ENCODE measurements at regions not wholly inside any gene's neighbourhood (a gene's known extent, or its start where the extent isn't known, plus 50 kb on each side); places are given as distances from the start of the nearest gene placed in this dataset.
A peak's percentile ranks its signal among the peaks of the same experiment; 100 is the strongest.
"Not testable (repeated sequence)": the region's sequence is repeated elsewhere in the genome, so short reads cannot be mapped to it uniquely, and the experiment has no call there.

DNA sequence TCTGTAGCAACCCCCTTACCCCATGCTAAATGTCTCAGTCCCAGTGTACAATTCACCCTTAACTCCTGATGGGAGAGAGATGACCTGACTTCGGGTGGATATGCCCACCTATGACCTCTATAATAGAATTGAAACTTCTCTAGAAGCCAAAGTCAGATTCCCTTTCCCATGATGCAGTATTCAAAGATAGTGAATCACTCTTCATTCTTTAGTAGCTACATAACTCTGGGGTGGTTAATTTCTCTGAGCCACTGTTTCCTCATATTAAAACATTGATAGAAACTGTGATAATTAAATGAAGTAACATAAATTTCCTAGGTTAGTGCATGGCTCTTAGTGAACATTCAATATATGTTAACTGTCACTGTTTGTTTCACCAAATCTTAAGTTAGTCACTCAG is 500.4 kb downstream of the COL12A1 start:
- H3K4me3 Mint-ChIP-seq (ENCODE audit: unreplicated experiment): no peak overlapping the region
- Histone ChIP-seq H3K4me1 (ENCODE audit: insufficient read depth, low read length) (no peaks in the 10 kb centered on the region), H4K20me1 (ENCODE audit: insufficient read depth, low read length) (no peaks in the 10 kb centered on the region), H3K9me3 (ENCODE audit: insufficient read depth, low read depth, low read length) (no peaks in the 10 kb centered on the region), H3K4me2 (ENCODE audit: low read length) (no peak overlapping the region), H3K36me3 (ENCODE audit: insufficient read depth, low read length) (no peaks in the 10 kb centered on the region), H3K27ac (ENCODE audit: low read depth, low read length) (no peak overlapping the region), H3K27me3 (ENCODE audit: insufficient read depth, low read length) (no peaks in the 10 kb centered on the region), H3K4me3 (ENCODE audit: insufficient read depth, low read depth, low read length) (no peak overlapping the region), H3K79me2 (ENCODE audit: insufficient read depth, low read length) (no peaks in the 10 kb centered on the region), H3K9ac (ENCODE audit: low read length) (no peak overlapping the region), H2AFZ (ENCODE audit: low read depth, low read length) (no peak overlapping the region)
- FAIRE-seq (no peak), DNase-seq (ENCODE audit: low read depth) (peak; percentile 8)
- no peaks in the 10 kb centered on the region for H3K9me3 Mint-ChIP-seq (ENCODE audit: unreplicated experiment)
- H3K4me1 Mint-ChIP-seq (ENCODE audit: low read depth, unreplicated experiment): peaks cover 7% of the 10 kb centered on the region
- H3K27ac Mint-ChIP-seq (ENCODE audit: unreplicated experiment): no peak overlapping the region
- H3K27me3 Mint-ChIP-seq (ENCODE audit: low read depth, unreplicated experiment): no peaks in the 10 kb centered on the region
- H3K36me3 Mint-ChIP-seq (ENCODE audit: low read depth, unreplicated experiment): no peaks in the 10 kb centered on the region
- TF ChIP-seq, protein P1, sequence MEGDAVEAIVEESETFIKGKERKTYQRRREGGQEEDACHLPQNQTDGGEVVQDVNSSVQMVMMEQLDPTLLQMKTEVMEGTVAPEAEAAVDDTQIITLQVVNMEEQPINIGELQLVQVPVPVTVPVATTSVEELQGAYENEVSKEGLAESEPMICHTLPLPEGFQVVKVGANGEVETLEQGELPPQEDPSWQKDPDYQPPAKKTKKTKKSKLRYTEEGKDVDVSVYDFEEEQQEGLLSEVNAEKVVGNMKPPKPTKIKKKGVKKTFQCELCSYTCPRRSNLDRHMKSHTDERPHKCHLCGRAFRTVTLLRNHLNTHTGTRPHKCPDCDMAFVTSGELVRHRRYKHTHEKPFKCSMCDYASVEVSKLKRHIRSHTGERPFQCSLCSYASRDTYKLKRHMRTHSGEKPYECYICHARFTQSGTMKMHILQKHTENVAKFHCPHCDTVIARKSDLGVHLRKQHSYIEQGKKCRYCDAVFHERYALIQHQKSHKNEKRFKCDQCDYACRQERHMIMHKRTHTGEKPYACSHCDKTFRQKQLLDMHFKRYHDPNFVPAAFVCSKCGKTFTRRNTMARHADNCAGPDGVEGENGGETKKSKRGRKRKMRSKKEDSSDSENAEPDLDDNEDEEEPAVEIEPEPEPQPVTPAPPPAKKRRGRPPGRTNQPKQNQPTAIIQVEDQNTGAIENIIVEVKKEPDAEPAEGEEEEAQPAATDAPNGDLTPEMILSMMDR (IDR thresholded peaks at IDR 0.05; ENCODE audit: insufficient read depth, low read depth, low read length): no peak
- TF ChIP-seq EZH2 (IDR thresholded peaks at IDR 0.05; ENCODE audit: insufficient read depth, low read length): no peak

DNA sequence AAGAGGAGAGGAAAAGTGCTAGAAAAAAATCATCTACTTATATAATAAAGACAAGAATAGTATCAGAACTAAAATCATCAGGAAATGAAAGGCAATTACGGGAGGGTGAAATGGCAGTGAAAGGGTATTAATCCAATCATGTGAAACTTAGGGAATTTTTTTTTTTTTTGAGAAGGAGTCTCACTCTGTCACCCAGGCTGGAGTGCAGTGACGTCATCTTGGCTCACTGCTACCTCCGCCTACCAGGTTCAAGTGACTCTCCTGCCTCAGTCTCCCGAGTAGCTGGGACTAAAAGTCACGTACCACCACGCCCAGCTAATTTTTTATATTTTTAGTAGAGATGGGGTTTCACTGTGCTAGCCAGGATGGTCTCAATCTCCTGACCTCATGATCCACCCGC is 501.3 kb downstream of the COL12A1 start:
- DNase-seq (ENCODE audit: low read depth): not testable (repeated sequence)

DNA sequence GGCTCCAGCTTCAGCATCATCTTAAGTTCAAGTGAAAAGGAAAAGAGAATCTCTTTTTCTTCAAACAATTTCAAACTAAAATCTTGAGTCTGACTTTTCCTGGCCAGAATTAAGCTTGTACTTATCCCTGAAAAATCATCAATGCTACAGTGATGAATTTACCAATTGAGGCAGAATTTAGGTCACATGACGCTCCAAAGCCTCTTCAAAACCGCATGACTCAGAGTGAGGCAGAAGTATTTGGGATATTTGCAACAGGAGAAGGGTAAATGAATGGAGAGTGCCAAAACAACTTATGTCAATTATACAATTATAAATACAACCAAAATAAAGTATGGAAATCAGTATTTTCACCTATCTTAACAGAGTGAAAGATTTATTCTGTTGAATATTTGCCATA is 515.5 kb downstream of the COL12A1 start:
- no peak overlapping the region for H2AFZ ChIP-seq (ENCODE audit: low read depth, low read length)
- H4K20me1 ChIP-seq (ENCODE audit: insufficient read depth, low read length): no peaks in the 10 kb centered on the region
- peak; percentile 53 for DNase-seq (ENCODE audit: low read depth)

More for the DNA sequence above, 501.3 kb downstream of the COL12A1 start:
- not testable (repeated sequence) for H3K4me3 ChIP-seq (ENCODE audit: insufficient read depth, low read depth, low read length); H3K4me1 ChIP-seq (ENCODE audit: insufficient read depth, low read length); H3K79me2 ChIP-seq (ENCODE audit: insufficient read depth, low read length); H3K4me1 Mint-ChIP-seq (ENCODE audit: low read depth, unreplicated experiment); H3K36me3 ChIP-seq (ENCODE audit: insufficient read depth, low read length); H3K4me2 ChIP-seq (ENCODE audit: low read length); H3K27ac Mint-ChIP-seq (ENCODE audit: unreplicated experiment); FAIRE-seq; H3K9me3 Mint-ChIP-seq (ENCODE audit: unreplicated experiment); H3K4me3 Mint-ChIP-seq (ENCODE audit: unreplicated experiment); H3K27ac ChIP-seq (ENCODE audit: low read depth, low read length); H3K27me3 ChIP-seq (ENCODE audit: insufficient read depth, low read length); H3K36me3 Mint-ChIP-seq (ENCODE audit: low read depth, unreplicated experiment); H2AFZ ChIP-seq (ENCODE audit: low read depth, low read length); H4K20me1 ChIP-seq (ENCODE audit: insufficient read depth, low read length); H3K27me3 Mint-ChIP-seq (ENCODE audit: low read depth, unreplicated experiment); H3K9ac ChIP-seq (ENCODE audit: low read length); H3K9me3 ChIP-seq (ENCODE audit: insufficient read depth, low read depth, low read length)

More for the DNA sequence above, 515.5 kb downstream of the COL12A1 start:
- FAIRE-seq: no peak
- no peaks in the 10 kb centered on the region for H3K79me2 ChIP-seq (ENCODE audit: insufficient read depth, low read length)
- H3K4me1 ChIP-seq (ENCODE audit: insufficient read depth, low read length): no peaks in the 10 kb centered on the region
- no peak overlapping the region for H3K4me2 ChIP-seq (ENCODE audit: low read length)
- no peaks in the 10 kb centered on the region for H3K36me3 ChIP-seq (ENCODE audit: insufficient read depth, low read length)
- no peak overlapping the region for H3K9ac ChIP-seq (ENCODE audit: low read length)
- H3K4me3 ChIP-seq (ENCODE audit: insufficient read depth, low read depth, low read length): no peak overlapping the region
- no peaks in the 10 kb centered on the region for H3K9me3 Mint-ChIP-seq (ENCODE audit: unreplicated experiment)
- H3K9me3 ChIP-seq (ENCODE audit: insufficient read depth, low read depth, low read length): no peaks in the 10 kb centered on the region
- H3K4me1 Mint-ChIP-seq (ENCODE audit: low read depth, unreplicated experiment): no peaks in the 10 kb centered on the region
- no peaks in the 10 kb centered on the region for H3K36me3 Mint-ChIP-seq (ENCODE audit: low read depth, unreplicated experiment)
- no peak overlapping the region for H3K4me3 Mint-ChIP-seq (ENCODE audit: unreplicated experiment)
- H3K27ac ChIP-seq (ENCODE audit: low read depth, low read length): no peak overlapping the region
- H3K27ac Mint-ChIP-seq (ENCODE audit: unreplicated experiment): no peak overlapping the region
- TF ChIP-seq, protein P1 (IDR thresholded peaks at IDR 0.05; ENCODE audit: insufficient read depth, low read depth, low read length): no peak
- no peak for TF ChIP-seq EZH2 (IDR thresholded peaks at IDR 0.05; ENCODE audit: insufficient read depth, low read length)
- H3K27me3 Mint-ChIP-seq (ENCODE audit: low read depth, unreplicated experiment): no peaks in the 10 kb centered on the region
- no peaks in the 10 kb centered on the region for H3K27me3 ChIP-seq (ENCODE audit: insufficient read depth, low read length)

Measured in astrocyte (in vitro differentiated cells and primary cell).